Endothelial cell of umbilical vein (primary cell): ENCODE measurements at regions not wholly inside any gene's neighbourhood (a gene's known extent, or its start where the extent isn't known, plus 50 kb on each side); places are given as distances from the start of the nearest gene placed in this dataset.

Experiments used
- EZH2 ChIP-seq: IDR thresholded peaks from 2 replicates; pipeline ENCODE4 v1.6.1; 2012; ENCODE audit warnings: borderline replicate concordance, low read depth, mild to moderate bottlenecking, moderate library complexity, low read length, inconsistent platforms; ENCODE audit not compliant: severe bottlenecking
- POLR2A ChIP-seq: IDR thresholded peaks from 2 replicates; pipeline ENCODE4 v1.6.1; 2012; ENCODE audit warnings: low read depth, mild to moderate bottlenecking, control low read depth, low read length
- POLR2AphosphoS5 ChIP-seq: IDR thresholded peaks from 2 replicates; pipeline ENCODE4 v1.6.1; 2012; ENCODE audit warnings: low read depth, mild to moderate bottlenecking, control low read depth, low read length, moderate library complexity; ENCODE audit not compliant: insufficient read depth
- TF ChIP-seq, protein P1 (sequence below), 2 donors: IDR thresholded peaks; 1 replicate in 1 of 2; 2 replicates in 1 of 2; pipeline ENCODE4 v1.5.1; 2011; ENCODE audit warnings: low read length in 2 of 2, mild to moderate bottlenecking in 2 of 2, moderate library complexity in 2 of 2, control low read depth in 1 of 2, inconsistent platforms in 1 of 2, low read depth in 1 of 2; ENCODE audit not compliant: insufficient read depth in 1 of 2; ENCODE audit errors: extremely low read depth in 1 of 2
- TF ChIP-seq, protein P2 (sequence below): IDR thresholded peaks from 2 replicates; pipeline ENCODE4 v1.6.1; 2011; ENCODE audit not compliant: insufficient read depth, insufficient read length

GRCh38 chr3:151989621-151990020 lies 116.2 kb downstream of the SUCNR1 start:
- no peak for TF ChIP-seq POLR2AphosphoS5
- TF ChIP-seq POLR2A = no peak
- TF ChIP-seq, protein P1, sequence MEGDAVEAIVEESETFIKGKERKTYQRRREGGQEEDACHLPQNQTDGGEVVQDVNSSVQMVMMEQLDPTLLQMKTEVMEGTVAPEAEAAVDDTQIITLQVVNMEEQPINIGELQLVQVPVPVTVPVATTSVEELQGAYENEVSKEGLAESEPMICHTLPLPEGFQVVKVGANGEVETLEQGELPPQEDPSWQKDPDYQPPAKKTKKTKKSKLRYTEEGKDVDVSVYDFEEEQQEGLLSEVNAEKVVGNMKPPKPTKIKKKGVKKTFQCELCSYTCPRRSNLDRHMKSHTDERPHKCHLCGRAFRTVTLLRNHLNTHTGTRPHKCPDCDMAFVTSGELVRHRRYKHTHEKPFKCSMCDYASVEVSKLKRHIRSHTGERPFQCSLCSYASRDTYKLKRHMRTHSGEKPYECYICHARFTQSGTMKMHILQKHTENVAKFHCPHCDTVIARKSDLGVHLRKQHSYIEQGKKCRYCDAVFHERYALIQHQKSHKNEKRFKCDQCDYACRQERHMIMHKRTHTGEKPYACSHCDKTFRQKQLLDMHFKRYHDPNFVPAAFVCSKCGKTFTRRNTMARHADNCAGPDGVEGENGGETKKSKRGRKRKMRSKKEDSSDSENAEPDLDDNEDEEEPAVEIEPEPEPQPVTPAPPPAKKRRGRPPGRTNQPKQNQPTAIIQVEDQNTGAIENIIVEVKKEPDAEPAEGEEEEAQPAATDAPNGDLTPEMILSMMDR (IDR thresholded peaks at IDR 0.05; ENCODE audit: extremely low read depth in 1 of 2, insufficient read depth in 1 of 2, low read depth in 1 of 2, low read length in 2 of 2) = no peak
- no peak for TF ChIP-seq EZH2
- TF ChIP-seq, protein P2, sequence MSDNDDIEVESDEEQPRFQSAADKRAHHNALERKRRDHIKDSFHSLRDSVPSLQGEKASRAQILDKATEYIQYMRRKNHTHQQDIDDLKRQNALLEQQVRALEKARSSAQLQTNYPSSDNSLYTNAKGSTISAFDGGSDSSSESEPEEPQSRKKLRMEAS = no peak
